ENCODE measurements at regions not wholly inside any gene's neighbourhood (a gene's known extent, or its start where the extent isn't known, plus 50 kb on each side); places are given as distances from the start of the nearest gene placed in this dataset.

DNA sequence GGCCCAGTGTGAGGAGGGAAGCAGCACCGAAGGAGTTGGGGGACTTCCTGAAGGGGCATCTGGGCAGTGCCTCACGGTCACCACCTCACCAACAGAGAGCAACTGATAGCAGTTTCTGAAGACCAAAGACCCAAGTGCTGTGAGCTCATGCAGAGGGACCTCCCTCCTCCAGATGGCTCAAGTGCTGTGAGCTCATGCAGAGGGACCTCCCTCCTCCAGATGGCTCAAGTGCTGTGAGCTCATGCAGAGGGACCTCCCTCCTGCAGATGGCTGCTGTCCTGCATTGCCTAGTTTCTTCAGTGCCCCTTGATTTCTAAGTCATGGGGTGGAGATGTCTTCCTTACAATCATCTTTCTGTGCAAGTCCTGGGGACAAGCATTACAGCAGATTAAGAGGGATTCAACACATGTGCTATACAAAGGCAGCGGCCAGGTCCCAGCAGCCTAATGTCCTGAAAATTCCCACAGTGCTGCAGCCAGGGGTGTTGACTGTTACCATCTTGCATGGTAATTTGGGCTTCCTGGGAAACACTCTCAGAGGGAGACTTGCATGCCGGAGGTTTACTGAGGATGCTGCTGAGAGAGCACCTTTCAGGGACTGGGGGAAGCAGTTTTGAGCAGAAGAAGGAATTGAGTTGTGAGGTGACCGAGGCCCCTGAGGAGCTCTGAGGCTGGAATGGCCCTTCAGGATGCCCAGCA, 409.3 kb downstream of the GALR1 start:
- no peak for DNase-seq (ENCODE audit: low read depth)

DNA sequence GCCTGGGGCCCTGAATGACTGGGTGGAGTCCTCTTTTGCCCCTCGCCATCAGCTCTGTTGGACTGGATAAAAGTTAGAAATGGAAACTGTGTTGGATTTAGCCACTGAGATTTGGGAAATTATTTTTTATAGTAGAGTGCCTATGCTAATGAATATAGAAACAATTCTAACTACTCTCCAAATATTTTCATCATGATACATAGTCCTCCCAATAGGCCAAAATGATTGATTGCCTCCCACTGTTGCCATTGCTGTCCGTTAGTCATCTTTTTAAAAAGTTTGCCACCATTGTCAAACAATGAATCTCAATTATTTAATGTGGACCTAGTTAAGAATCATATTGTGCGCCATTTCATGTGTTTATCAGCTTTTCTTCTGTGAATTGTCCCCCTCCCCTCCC, 417.0 kb downstream of the GALR1 start:
- DNase-seq (ENCODE audit: low read depth): no peak

DNA sequence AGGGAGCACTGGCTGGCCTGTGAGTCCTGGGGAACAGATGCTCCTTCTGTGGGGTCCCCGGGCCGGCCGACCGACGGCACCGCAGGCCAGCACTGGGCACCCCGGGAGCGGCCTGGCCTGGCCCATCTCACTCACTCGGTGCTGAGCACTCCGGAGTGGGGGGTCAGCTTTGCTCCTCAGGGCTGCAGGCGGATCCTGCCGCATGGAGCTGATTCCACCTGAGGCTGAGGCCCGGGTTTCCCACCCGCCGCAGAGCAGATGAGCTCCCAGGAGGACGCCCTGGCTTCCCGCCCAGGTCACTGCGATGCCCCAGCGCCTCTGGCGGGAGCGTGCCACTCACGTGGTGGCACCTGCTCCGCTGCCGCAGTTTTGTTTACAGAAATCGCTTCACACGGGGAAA, 418.6 kb downstream of the GALR1 start:
- no peak for DNase-seq (ENCODE audit: low read depth)

DNA sequence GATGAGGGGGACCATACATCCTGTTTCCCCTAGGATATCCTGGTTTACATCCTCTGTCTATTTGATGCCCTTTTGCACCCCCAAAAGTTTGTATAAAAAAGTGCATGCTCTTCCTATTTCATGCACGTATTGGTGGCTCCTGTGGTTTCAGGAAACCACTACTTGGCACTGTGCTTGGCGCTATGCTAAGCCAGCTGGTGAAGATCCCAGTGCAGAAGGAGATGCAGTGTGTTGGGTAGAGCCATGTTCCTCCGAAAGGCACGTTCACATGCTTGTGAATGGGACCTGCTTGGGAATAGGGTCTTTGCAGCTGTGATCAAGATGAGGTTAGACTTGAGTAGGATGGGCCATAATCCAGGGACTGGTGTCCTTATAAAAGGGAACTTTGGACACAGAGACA, 419.7 kb downstream of the GALR1 start:
- no peak for DNase-seq (ENCODE audit: low read depth)

DNA sequence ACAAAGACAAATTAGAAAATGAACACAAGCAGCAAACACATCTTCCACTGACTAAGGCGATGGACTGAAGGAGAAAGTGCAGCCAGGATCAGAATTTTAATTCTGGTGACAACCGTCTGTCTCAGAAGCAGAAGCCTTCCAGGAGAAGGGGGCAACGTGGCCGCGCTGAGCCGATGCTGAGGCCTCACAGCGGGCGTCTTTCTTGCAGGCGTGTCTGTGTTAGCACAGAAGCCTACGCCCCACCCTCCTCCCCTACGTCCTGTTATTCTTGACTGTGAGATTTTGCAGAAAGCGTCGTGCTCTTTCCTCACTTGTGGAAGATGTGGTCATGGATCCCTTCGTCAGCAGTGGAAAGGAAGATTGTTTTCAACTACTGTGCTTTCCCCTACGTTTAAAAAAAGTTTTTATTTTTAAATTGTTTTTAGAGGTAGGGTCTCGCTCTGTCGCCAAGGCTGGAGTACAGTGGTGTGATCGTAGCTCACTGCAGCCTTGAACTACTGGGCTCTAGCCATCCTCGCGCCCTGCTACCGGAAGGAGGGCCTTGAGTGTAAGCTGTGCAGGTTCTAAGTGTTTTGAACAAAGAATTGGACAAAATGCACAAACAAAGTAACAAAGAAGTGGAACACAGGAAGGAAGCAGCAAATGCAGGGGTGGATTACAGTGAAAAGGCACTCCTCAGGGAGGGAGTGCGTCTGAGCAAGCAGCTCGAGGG, 422.0 kb downstream of the GALR1 start:
- no peak for DNase-seq (ENCODE audit: low read depth)

DNA sequence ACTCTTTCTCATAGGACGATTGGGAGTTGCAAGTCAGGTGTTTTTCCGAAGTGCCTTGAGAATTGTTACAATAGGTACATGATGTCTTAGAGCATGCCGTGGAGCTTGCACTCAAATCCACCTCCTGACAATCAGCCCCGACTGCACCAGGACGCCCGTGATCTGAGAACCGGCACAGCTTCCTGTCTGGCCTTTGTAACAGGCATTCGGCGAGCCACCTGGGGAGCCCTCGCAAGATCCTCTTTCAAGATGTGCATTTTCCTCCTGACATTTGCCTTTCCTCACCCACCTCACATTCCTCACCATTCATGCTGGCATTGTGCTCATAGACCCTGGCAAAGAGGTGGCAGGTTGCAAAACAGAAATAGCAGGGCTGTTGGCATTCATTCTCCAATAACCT, 427.3 kb downstream of the GALR1 start:
- no peak for DNase-seq (ENCODE audit: low read depth)

DNA sequence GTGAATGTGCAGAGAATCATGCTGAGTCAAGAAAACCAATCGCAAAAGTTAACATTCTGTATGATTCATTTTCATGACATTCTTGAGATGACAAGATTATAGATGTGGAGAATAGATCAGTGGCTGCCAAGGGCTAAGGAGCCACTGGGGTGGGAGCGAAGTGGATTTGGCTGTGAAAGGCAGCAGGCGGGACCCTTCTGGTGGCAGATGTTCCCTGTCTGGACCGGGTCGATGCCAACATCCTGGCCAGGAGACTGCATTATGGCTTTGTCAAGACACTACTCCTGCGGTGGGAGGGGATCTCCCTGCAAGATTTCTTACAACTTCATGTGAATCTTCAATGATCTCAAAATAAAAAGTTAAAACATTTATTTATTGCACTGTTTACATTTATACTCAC, 427.9 kb downstream of the GALR1 start:
- no peak for DNase-seq (ENCODE audit: low read depth)

DNA sequence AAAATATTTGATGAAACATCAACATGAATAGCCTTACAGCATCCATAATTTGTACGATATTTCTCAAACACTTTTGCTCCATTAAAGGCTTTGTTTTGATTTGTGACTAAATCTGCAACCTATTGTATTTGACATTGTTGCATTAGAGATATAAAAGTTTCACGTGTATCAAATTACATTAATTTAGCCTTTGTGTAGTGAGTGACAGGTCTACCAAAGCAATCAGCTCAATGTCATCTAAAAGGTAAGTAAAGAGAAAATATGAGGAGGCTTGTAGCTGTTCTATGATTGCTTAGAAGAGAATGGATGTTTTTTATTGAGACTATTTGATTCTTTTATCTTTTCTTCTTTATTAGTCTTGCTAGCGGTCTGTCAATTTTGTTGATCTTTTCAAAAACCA, 430.2 kb downstream of the GALR1 start:
- no peak for DNase-seq (ENCODE audit: low read depth)

DNA sequence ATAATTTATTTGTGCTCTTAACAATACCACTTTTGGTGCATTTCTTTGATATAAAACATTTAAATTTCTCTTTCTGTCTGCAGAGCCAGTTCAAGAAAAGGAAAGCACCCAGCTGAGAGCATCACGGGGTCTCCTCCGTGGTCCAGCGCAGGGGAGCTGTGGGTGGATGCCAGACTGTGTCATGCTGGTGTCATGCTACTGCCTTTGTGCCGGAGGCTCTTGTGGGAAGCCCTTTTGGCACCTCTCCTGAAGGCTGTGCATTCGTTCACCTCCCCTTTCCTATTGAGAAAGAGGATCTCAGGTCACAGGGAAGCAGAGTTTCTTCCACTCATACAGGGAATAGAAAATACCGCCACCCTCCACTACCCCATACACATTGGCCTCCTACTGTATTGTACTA, 450.4 kb downstream of the GALR1 start:
- DNase-seq (ENCODE audit: low read depth): no peak

DNA sequence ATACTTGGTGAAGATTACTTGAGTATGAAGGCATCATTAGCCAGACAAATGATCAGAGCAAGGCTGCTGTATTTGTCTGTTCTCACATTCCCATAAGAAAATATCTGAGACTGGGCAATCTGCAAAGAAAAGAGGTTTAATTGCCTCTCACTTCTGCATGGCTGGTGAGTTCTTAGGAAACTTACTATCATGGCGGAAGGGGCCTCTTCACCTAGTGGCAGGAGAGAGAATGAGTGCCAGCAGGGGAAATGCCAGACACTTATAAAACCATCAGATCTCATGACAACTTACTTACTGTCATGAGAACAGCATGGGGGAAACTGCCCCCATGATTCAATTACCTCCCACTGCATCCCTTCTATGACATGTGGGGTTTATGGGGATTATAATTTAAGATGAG, 452.3 kb downstream of the GALR1 start:
- no peak for DNase-seq (ENCODE audit: low read depth)

DNA sequence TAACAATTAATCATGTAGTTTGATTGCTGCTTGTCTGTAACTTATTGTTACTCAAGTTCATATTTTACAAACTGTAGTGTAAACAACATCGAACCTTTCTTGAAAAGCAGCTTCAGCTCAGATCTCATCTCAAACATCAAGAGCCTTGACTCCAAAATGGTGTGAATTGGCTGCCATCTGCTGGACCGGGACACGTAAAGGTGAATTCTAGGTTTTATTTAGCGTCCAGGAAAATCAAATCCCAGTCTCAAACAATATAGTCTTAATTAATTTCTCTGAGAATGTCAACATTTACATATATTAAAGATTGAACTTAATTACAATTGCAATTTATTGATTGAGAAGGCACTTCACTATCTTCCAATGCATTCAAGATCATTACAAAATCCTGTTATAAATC, 453.0 kb downstream of the GALR1 start:
- DNase-seq (ENCODE audit: low read depth): peak; percentile 1

DNA sequence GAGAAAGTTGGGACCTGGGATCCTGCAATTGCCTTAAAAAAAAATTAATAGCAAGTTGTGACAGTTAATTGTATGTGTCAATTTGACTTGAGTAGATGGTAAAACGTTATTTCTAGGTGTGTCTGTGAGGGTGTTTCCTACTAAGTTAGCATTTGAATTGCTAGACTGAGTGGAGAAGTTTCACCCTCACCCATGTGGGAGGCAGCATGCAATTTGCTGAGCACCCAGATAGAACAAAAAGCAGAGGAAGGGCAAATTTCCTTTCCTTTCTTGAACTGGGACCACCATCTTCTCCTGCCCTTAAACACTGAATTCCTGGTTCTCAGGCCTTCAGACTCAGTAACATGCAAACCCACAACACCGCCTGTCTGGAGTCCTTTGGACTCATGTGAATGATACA, 455.7 kb downstream of the GALR1 start:
- DNase-seq (ENCODE audit: low read depth): no peak

DNA sequence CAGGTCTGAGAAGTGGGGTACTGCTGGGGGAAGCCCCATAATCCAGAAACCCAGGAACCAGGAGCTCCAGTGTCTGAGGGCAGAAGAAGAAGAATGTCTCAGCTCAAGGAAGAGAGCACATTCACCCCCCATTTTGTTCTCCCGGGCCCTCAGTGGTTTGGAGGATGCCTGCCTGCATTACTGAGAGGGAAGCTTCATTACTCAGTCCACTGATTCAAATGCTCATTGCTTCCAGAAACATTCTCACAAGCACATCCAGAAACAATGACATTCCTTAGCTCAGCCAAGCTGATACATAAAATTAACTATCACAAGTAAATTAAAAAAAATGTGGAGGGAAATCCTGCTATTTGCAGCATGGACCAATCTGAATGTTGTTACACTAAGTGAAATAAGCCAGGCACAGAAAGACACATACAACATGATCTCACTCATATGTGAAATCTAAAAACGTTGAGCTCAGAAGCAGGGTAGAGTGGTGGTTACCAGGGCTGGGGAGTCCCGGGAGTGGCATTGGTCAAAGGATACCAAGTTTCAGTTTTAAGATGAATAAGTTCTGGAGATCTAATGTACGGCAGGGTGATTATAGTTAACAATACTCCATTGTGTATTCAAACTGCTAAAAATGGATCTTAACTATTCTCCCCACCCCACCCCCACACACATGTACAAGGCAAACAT, 459.3 kb downstream of the GALR1 start:
- DNase-seq (ENCODE audit: low read depth): no peak

DNA sequence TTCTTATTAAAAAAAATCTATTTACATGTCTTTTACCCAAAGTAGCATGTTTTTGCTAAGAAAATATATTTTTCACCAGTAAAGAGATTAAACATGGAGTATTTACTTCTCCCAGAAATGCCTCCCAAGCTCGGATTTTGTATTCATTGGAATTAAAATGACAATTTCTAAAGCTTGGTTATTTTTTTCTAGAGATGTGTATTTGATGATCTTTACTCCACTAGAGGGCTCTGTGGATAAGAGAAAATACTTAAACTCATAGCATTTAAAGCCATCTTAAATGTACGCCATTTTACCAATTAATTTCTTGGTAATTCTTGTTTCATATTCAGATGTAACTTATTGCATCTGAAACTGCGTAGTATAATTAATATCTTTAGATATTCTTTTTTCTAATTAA, 461.4 kb downstream of the GALR1 start:
- no peak for DNase-seq (ENCODE audit: low read depth)

DNA sequence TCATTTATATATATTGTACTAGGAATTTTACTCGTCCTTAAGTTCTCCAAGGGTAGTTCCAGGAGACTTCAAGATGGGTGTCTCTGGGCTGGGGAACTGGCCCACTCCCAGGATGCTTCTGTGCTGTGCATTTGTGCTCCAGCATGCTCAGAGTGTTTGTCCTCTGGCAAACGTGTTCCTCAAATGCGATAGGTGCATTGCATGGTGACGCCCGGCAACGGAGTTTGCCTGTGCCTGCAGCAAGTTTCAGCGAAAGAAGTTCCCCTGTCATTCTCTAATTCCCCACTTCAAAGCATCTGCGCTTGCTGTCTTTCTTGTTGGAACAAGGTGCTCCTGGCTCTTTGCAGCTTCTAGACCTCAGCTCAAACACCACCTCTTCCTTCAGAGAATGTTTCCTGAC, 465.1 kb downstream of the GALR1 start:
- DNase-seq (ENCODE audit: low read depth): no peak

DNA sequence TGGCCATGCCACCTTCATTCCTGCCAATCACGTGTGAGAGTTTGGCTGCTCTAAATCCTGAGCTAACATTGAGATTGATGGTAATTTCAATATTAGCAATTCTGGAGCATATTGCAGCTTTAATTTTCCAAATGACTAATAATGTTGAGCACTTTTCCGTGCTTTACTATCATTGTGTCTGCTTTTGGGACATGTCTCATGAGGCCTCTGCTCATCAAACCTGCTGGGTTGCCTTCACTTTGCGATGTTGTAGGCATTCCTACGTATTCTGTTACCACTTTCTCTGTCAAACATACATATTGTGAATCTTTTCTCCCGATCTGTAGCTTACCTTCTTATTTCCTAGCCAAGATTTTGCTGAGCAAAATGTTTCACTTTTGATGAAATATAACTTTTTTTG, 466.6 kb downstream of the GALR1 start:
- DNase-seq (ENCODE audit: low read depth): no peak

DNA sequence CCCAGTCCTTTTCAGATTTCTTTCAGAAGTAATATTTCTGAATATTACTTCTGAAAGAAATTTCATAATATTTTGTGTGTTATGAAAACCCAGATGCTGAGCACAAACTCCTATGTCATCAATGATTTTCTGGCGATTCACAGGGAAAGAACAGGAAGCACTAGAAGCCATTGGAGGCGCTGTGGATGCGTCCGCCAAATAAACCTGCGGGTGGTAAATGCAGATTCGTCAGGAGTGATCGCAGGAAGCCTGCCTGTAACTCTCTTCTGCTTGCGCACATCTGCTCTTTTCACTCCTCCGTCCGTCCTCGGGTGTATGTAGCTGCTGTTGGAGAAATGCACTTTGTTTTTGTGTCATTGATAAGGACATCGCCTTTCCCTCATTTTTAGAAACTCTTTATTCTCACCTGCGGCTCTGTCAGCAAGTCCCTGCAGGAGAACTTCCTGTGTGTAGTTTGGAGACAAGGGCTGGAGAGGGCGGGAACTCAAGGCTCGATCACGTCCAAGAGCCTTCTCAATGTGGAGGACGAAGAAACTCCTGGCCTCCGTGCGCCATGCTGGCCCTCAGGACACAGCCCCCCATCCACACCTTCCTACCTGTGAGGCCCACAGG, 483.8 kb downstream of the GALR1 start:
- DNase-seq (ENCODE audit: low read depth): no peak

DNA sequence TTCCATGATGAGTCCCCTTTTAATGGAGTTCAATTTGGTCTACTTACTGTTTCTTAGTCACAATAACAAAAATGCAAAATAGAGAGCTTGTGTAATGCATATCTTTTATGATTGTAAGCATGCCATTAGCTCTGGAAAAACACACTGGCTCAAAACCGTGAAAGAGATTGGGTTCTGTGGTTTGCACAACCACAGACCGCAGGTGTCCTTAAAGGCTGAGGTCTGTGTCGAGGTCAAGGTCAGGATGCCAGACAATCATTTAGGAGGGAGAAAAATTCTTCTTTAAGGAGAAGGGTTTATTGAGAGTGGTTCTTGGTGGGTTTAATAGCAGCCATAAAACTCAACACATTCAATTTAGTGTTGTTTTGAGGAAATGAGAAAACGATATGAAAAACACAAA, 487.2 kb downstream of the GALR1 start:
- DNase-seq (ENCODE audit: low read depth): no peak

DNA sequence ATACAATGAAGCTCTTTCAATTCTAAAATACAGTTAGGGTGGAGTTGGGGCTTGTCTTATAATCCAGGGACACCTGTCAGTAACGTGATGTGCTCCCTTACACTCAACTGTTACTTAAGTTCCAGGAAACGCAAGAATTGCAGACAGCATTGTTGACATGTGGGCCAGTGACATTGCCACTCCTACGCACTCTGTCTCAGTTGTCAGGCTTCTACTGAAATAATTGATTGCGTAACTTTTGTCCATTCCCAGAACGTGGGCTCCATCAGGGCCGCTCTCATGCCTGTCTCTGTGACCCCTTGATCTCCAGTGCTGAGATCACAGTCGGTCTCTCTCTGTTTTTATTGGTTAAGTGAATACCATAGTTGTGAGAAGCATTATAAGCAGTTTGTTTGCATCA, 487.8 kb downstream of the GALR1 start:
- no peak for DNase-seq (ENCODE audit: low read depth)

DNA sequence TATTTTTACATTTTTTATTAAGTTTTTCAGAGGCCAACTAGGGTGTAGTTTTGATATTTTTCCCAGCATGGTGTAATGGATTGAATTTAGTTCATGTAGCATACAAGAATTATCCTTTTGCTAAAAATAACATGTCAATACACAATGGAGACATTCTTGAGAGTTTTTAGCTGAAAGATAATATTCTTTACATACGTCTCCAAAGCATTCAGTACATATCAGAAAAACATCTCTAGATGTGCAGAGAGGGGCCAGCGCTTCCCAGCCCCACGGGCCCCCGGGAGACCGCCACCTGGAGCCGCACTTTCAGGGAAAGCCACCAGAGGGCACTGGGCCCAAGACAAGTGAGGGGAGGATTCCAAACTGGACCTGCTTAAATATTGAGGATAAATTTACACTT, 499.4 kb downstream of the GALR1 start:
- DNase-seq (ENCODE audit: low read depth): no peak

DNA sequence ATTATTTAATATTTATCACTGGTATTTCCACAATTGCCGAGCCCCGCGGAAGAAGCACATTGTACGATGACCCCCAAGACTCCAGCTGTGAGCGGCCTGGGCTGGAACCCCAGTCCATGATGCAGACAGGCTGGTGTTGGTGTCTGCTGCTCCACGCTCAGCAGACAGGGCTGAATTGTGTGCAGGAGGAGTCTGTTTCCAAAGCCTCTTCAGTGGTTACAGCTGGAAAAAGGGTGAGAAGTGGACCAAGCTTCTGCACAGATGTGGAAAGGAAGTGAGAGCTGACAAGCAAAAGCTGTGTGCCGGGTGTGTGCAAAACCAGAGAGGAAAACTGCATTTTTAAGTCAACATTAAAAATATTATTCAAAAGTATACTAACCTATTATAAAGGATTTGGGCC, 500.4 kb downstream of the GALR1 start:
- DNase-seq (ENCODE audit: low read depth): no peak

DNA sequence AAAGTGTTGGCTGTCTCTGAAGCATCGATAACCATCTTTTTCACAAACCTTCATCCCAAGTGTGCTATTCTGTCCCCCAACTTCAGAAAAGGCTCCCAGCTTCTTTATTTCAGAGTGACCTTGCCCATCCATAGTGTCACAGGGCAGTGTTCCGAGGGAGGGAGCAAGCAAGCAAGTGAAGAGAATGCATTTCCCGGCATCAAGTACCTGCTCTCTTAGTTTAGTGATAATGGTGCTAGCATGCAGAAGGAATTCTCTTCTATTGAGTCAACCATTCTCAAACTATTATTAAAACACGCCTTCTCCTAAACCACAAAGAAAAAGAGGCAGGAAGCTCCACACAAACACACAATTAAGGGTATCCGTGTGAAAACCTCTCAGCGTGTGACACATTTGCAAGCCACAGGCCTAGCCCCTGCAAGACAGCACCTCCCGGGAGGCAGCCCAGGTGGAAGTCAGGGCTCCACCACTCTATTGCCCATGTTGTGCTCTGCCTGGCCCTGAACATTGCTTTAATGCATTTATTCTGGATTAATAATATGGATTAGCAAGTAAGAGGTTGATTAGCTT, 504.9 kb downstream of the GALR1 start:
- no peak for DNase-seq (ENCODE audit: low read depth)

DNA sequence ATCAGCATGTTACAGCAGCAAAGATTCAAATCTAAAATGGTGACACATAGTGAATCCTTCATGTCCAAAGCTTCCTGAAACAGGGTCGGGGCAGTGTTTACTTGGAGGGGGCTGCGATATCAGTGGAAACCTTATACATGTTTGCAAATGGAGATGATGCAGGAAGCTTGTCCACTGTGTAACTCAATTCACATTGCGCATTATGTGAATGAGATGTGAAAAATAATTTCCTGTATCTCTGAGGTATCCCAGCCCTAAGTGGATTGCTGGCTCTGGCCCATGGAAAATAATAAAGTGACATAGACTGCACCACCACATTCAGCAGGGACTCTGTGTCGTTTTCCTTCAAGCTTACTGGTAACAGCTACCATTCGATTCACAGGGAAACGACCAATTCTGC, 505.5 kb downstream of the GALR1 start:
- no peak for DNase-seq (ENCODE audit: low read depth)

All from amniotic epithelial cell (primary cell).